GM23338 (cell line): ENCODE measurements at regions not wholly inside any gene's neighbourhood (a gene's known extent, or its start where the extent isn't known, plus 50 kb on each side); places are given as distances from the start of the nearest gene placed in this dataset.

Source experiments
- CTCF ChIP-seq, 2 experiments: fragments of 200-600 bp in 1 of 2; sonication (generic) in 1 of 2; conservative IDR thresholded peaks; 2 replicates each; pipeline versions ENCODE4 v1.5.1 to v1.6.1; 2016 to 2017; ENCODE audit warnings: antibody characterized with exemption in 2 of 2, low read depth in 2 of 2, mild to moderate bottlenecking in 2 of 2, moderate library complexity in 1 of 2
- REST ChIP-seq: IDR thresholded peaks from one replicate; pipeline ENCODE4 v1.6.1; 2018; ENCODE audit warnings: antibody characterized with exemption; ENCODE audit not compliant: unreplicated experiment

- TF ChIP-seq CTCF (conservative IDR thresholded peaks at IDR 0.05; ENCODE audit: low read depth in 2 of 2) (no peak), REST (no peak)
Observed at GRCh38 chr5:97750576-97750975, 567.5 kb upstream of the RIOK2 start.
